ENCODE measurements at regions not wholly inside any gene's neighbourhood (a gene's known extent, or its start where the extent isn't known, plus 50 kb on each side); places are given as distances from the start of the nearest gene placed in this dataset.

GRCh38 chr3:43789028-43789427 is 98.3 kb downstream of the ABHD5 start:
- no peak for DNase-seq (ENCODE audit: low spot score)
- TF ChIP-seq, protein P1, sequence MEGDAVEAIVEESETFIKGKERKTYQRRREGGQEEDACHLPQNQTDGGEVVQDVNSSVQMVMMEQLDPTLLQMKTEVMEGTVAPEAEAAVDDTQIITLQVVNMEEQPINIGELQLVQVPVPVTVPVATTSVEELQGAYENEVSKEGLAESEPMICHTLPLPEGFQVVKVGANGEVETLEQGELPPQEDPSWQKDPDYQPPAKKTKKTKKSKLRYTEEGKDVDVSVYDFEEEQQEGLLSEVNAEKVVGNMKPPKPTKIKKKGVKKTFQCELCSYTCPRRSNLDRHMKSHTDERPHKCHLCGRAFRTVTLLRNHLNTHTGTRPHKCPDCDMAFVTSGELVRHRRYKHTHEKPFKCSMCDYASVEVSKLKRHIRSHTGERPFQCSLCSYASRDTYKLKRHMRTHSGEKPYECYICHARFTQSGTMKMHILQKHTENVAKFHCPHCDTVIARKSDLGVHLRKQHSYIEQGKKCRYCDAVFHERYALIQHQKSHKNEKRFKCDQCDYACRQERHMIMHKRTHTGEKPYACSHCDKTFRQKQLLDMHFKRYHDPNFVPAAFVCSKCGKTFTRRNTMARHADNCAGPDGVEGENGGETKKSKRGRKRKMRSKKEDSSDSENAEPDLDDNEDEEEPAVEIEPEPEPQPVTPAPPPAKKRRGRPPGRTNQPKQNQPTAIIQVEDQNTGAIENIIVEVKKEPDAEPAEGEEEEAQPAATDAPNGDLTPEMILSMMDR (IDR thresholded peaks at IDR 0.05; ENCODE audit: extremely low read depth, insufficient read depth, missing control alignments) = no peak
- in situ Hi-C loops (cut with MboI; ENCODE audit: low pct_unique_long_range_greater_than_20kb, low sequenced_read_pairs, unreplicated experiment) = no loop called here

DNA sequence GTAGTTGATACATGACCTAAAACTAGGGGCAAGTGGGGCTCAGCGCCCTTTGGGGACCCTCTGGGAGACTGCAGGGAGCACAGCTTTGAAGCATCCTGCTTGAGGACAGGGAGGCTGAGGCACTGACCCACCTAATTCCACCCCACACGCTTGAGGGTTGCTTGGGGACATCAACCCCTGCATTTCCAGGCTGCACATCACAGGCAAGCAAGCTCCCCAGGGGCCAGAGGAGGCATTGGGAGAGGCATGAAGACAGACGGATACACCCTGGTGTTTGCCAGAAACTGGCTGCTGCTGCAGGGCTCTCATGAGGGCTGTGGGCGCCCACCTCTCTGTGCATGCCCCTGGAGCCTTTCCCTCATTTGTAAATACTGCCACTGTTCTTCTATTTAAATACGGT is 99.3 kb downstream of the ABHD5 start:
- TF ChIP-seq, protein P1 (IDR thresholded peaks at IDR 0.05; ENCODE audit: extremely low read depth, insufficient read depth, missing control alignments) = no peak
- in situ Hi-C loops (cut with MboI; ENCODE audit: low pct_unique_long_range_greater_than_20kb, low sequenced_read_pairs, unreplicated experiment) = no loop called here
- DNase-seq (ENCODE audit: low spot score) = no peak

DNA sequence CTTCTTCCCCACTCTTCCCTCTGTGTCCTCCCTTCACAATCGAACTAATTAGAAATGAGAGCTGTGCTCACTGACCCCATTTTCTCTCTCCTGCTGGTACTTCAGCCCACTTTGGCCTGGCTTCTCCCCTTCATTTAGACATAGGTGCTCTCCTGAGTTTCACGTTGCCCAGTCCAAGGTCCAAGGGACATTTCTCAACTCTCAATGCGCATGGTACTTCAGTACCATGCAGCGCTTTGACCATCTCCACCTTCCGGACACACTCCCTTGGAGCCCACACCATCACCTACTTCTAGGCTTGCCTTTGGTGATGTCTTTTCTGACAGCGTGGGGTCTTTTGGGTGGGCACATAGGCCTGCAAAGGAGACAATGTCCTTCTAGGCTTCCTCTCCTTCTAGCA is 99.7 kb downstream of the ABHD5 start:
- in situ Hi-C loops (cut with MboI; ENCODE audit: low pct_unique_long_range_greater_than_20kb, low sequenced_read_pairs, unreplicated experiment) = no loop called here
- TF ChIP-seq, protein P1 (IDR thresholded peaks at IDR 0.05; ENCODE audit: extremely low read depth, insufficient read depth, missing control alignments) = no peak
- DNase-seq (ENCODE audit: low spot score) = no peak

- DNase-seq (ENCODE audit: low spot score) = no peak
- in situ Hi-C loops (cut with MboI; ENCODE audit: low pct_unique_long_range_greater_than_20kb, low sequenced_read_pairs, unreplicated experiment) = no loop called here
- TF ChIP-seq, protein P1 (IDR thresholded peaks at IDR 0.05; ENCODE audit: extremely low read depth, insufficient read depth, missing control alignments) = no peak
Observed at GRCh38 chr3:43791246-43791645, 100.5 kb downstream of the ABHD5 start.

GRCh38 chr3:43792904-43793303 is 102.2 kb downstream of the ABHD5 start:
- in situ Hi-C loops (cut with MboI; ENCODE audit: low pct_unique_long_range_greater_than_20kb, low sequenced_read_pairs, unreplicated experiment) = no loop called here
- TF ChIP-seq, protein P1 (IDR thresholded peaks at IDR 0.05; ENCODE audit: extremely low read depth, insufficient read depth, missing control alignments) = no peak
- no peak for DNase-seq (ENCODE audit: low spot score)

GRCh38 chr3:43793648-43794372 is 103.1 kb downstream of the ABHD5 start:
- TF ChIP-seq, protein P1 (IDR thresholded peaks at IDR 0.05; ENCODE audit: extremely low read depth, insufficient read depth, missing control alignments) = no peak
- DNase-seq (ENCODE audit: low spot score) = no peak
- in situ Hi-C loops (cut with MboI; ENCODE audit: low pct_unique_long_range_greater_than_20kb, low sequenced_read_pairs, unreplicated experiment) = no loop called here
